B cell (primary cell): ENCODE measurements at regions not wholly inside any gene's neighbourhood (a gene's known extent, or its start where the extent isn't known, plus 50 kb on each side); places are given as distances from the start of the nearest gene placed in this dataset.

Experiments used
- ATAC-seq: fragments of 200-7000 bp; cut with Tn5 transposase; one replicate; pipeline ENCODE4 v1.10.0; 2021; ENCODE audit warnings: low read depth, mild to moderate bottlenecking, moderate number of reproducible peaks, moderate library complexity
- CTCF ChIA-PET: fragments of 350-600 bp; sonication (Branson Sonifier 250); formaldehyde crosslinking; loops from one replicate; lab custom pipeline; 2021; ENCODE audit warnings: antibody characterized with exemption, inconsistent platforms; lab: Charles Lee
- POLR2A ChIA-PET: fragments of 350-600 bp; sonication (Branson Sonifier 250); formaldehyde crosslinking; loops from one replicate; lab custom pipeline; 2021; ENCODE audit warnings: antibody characterized with exemption; lab: Charles Lee
- DNase-seq: peaks from one replicate; pipeline ENCODE4 v3.0.0; 2013
- H2AFZ ChIP-seq: 2 replicates; pipeline ENCODE4 v1.6.1; 2012; ENCODE audit warnings: mild to moderate bottlenecking, low read depth, low read length; ENCODE audit not compliant: insufficient read depth, poor library complexity, severe bottlenecking
- H3K27ac ChIP-seq, 2 donors: 1 replicate in 1 of 2; 2 replicates in 1 of 2; pipeline ENCODE4 v1.5.1; 2012 to 2013; ENCODE audit warnings: low read length in 2 of 2, mild to moderate bottlenecking in 2 of 2, moderate library complexity in 1 of 2
- H3K27me3 ChIP-seq, 4 experiments: fragments of 200-600 bp in 1 of 4; sonication (generic) in 1 of 4; replicated peaks in 1 of 4; 1 replicate in 2 of 4; 2 replicates in 2 of 4; pipeline versions ENCODE4 v1.6.1 to v1.7.0; 2013 to 2016; ENCODE audit warnings: low read length in 3 of 4, mild to moderate bottlenecking in 2 of 4, mixed read lengths in 1 of 4, moderate library complexity in 1 of 4; ENCODE audit not compliant: insufficient read depth in 4 of 4, control insufficient read depth in 3 of 4; ENCODE audit errors: control extremely low read depth in 1 of 4
- H3K36me3 ChIP-seq, 2 experiments: replicated peaks in 1 of 2; 1 replicate in 1 of 2; 2 replicates in 1 of 2; pipeline versions ENCODE4 v1.6.1 to v1.7.1; 2013; ENCODE audit warnings: low read length in 1 of 2; ENCODE audit not compliant: insufficient read depth in 2 of 2, control insufficient read depth in 1 of 2; ENCODE audit errors: control extremely low read depth in 1 of 2, extremely low read depth in 1 of 2
- H3K4me1 ChIP-seq, 2 donors: fragments of 200-600 bp in 1 of 2; sonication (generic) in 1 of 2; 1 replicate in 1 of 2; 2 replicates in 1 of 2; pipeline versions ENCODE4 v1.5.1 to v1.6.1; 2013 to 2017; ENCODE audit warnings: low read length in 2 of 2; ENCODE audit not compliant: control insufficient read depth in 2 of 2, insufficient read depth in 2 of 2
- H3K4me2 ChIP-seq: replicated peaks from 2 replicates; pipeline ENCODE3; 2012; ENCODE audit warnings: mild to moderate bottlenecking, low read depth, low read length; ENCODE audit not compliant: poor library complexity, severe bottlenecking
- H3K4me3 ChIP-seq, 5 experiments: fragments of 200-600 bp in 1 of 5; sonication (generic) in 1 of 5; 1 replicate in 3 of 5; 2 replicates in 2 of 5; pipeline versions ENCODE4 v1.5.1 to v1.7.0; 2011 to 2016; ENCODE audit warnings: low read length in 4 of 5, mild to moderate bottlenecking in 4 of 5, low read depth in 2 of 5, control low read depth in 1 of 5, moderate library complexity in 1 of 5; ENCODE audit not compliant: insufficient read depth in 1 of 5; ENCODE audit errors: control extremely low read depth in 1 of 5, extremely low read depth in 1 of 5
- H3K79me2 ChIP-seq: fragments of 200-600 bp; sonication (generic); one replicate; pipeline ENCODE4 v1.6.0; 2016; ENCODE audit warnings: low read length; ENCODE audit not compliant: control insufficient read depth, insufficient read depth
- H3K9ac ChIP-seq: fragments of 200-600 bp; sonication (generic); 2 replicates; pipeline ENCODE4 v1.6.1; 2017; ENCODE audit warnings: mild to moderate bottlenecking, low read length, moderate library complexity
- H3K9me3 ChIP-seq, 3 donors: one replicate each; pipeline versions ENCODE4 v1.6.1 to v1.7.1; 2013; ENCODE audit warnings: low read length in 2 of 3; ENCODE audit not compliant: control insufficient read depth in 2 of 3, insufficient read depth in 1 of 3; ENCODE audit errors: control extremely low read depth in 1 of 3
- H4K20me1 ChIP-seq: 2 replicates; pipeline ENCODE4 v1.6.0; 2012; ENCODE audit warnings: mild to moderate bottlenecking, low read length; ENCODE audit not compliant: insufficient read depth, control insufficient read depth, poor library complexity, severe bottlenecking
- H3K27ac Mint-ChIP-seq: one replicate; pipeline ENCODE4 v1.8.0; 2021; ENCODE audit warnings: mixed read lengths
- H3K27me3 Mint-ChIP-seq: one replicate; pipeline ENCODE4 v1.8.0; 2021; ENCODE audit warnings: mixed read lengths
- H3K4me1 Mint-ChIP-seq: one replicate; pipeline ENCODE4 v1.8.0; 2021; ENCODE audit warnings: mixed read lengths
- H3K4me3 Mint-ChIP-seq: one replicate; pipeline ENCODE4 v1.8.0; 2021; ENCODE audit warnings: mixed read lengths
- H3K9me3 Mint-ChIP-seq: one replicate; pipeline ENCODE4 v1.8.0; 2022; ENCODE audit warnings: mixed read lengths; ENCODE audit not compliant: insufficient read depth
- CTCF ChIP-seq: fragments of 200-600 bp; IDR thresholded peaks from one replicate; pipeline ENCODE4 v1.8.0; 2022; ENCODE audit warnings: antibody characterized with exemption, mild to moderate bottlenecking
- EZH2 ChIP-seq: IDR thresholded peaks from 2 replicates; pipeline ENCODE4 v1.6.1; 2012; ENCODE audit warnings: borderline replicate concordance, low read depth, mild to moderate bottlenecking, moderate library complexity, low read length; ENCODE audit not compliant: insufficient read depth, poor library complexity, severe bottlenecking
- WGBS: methylation state at CpG from one replicate; pipeline ENCODE4 v1.1.5; 2013; ENCODE audit warnings: missing lambda C conversion rate; ENCODE audit not compliant: insufficient coverage; 5-methylcytosine and 5-hydroxymethylcytosine counted together
- intact Hi-C: fragments of 100-400 bp; cut with micrococcal nuclease; formaldehyde crosslinking; loops from one replicate; pipeline ENCODE4 v1.10.0; 2022

- CTCF ChIA-PET, result no interaction called here
- WGBS, result 71% methylated on average over 1 of the region's 3 CpGs
These were observed 1365.5 kb upstream of the CELF4 start for GRCh38 chr18:38930881-38931753.

More at GRCh38 chr18:38930881-38931753, 1365.5 kb upstream of the CELF4 start:
- Histone ChIP-seq H3K36me3 (no peaks in the 10 kb centered on the region), H4K20me1 (no peaks in the 10 kb centered on the region), H3K9me3 (no peaks in the 10 kb centered on the region), H3K79me2 (no peaks in the 10 kb centered on the region), H3K4me1 (no peaks in the 10 kb centered on the region), H2AFZ (no peak overlapping the region), H3K9ac (no peak overlapping the region), H3K27me3 (no peaks in the 10 kb centered on the region), H3K4me3 (no peak overlapping the region), H3K27ac (no peak overlapping the region), H3K4me2 (no peak overlapping the region)
- H3K4me3 Mint-ChIP-seq, result no peak overlapping the region
- intact Hi-C loops, result no loop called here
- DNase-seq (no peak), ATAC-seq (no peak)
- no peaks in the 10 kb centered on the region for H3K4me1 Mint-ChIP-seq
- H3K27ac Mint-ChIP-seq, result no peak overlapping the region
- TF ChIP-seq EZH2, result no peak
- no peak for TF ChIP-seq CTCF
- no peaks in the 10 kb centered on the region for H3K27me3 Mint-ChIP-seq
- POLR2A ChIA-PET, result no interaction called here
- H3K9me3 Mint-ChIP-seq, result peaks cover 5% of the 10 kb centered on the region
